IMR-90 (cell line): ENCODE measurements at regions not wholly inside any gene's neighbourhood (a gene's known extent, or its start where the extent isn't known, plus 50 kb on each side); places are given as distances from the start of the nearest gene placed in this dataset.
A peak's percentile ranks its signal among the peaks of the same experiment; 100 is the strongest.

ENCODE experiments used
- ATAC-seq: fragments of 200-7000 bp; cut with Tn5 transposase; 2 replicates; pipeline ENCODE4 v1.9.1; 2020; ENCODE audit warnings: low read depth, mild to moderate bottlenecking, moderate library complexity
- BruUV-seq: library from RNA; stranded (reverse); fragments of 400-500 nt; replicated peaks from 2 replicates; lab custom pipeline; 2021; lab: Mats Ljungman, UMichigan
- CTCF ChIA-PET: fragments of 300-600 bp; formaldehyde crosslinking; extraction: SDS; loops from one replicate; lab custom pipeline; 2021; ENCODE audit warnings: antibody characterized with exemption; lab: Yijun Ruan, JAX
- POLR2A ChIA-PET: fragments of 300-600 bp; sonication (Branson Sonifier 250); formaldehyde crosslinking; loops from one replicate; lab custom pipeline; 2022; ENCODE audit warnings: antibody characterized with exemption; ENCODE audit not compliant: unreplicated experiment; lab: Charles Lee
- DNase-seq: peaks from one replicate; pipeline ENCODE4 v3.0.0; 2013
- H2AFZ ChIP-seq: replicated peaks from 2 replicates; pipeline ENCODE3; 2013; ENCODE audit warnings: low read length, mild to moderate bottlenecking; ENCODE audit not compliant: poor library complexity
- H2AK5ac ChIP-seq: 2 replicates; pipeline ENCODE4 v1.6.1; 2013; ENCODE audit warnings: low read depth, low read length, inconsistent platforms
- H2AK9ac ChIP-seq: replicated peaks from 2 replicates; pipeline ENCODE3; 2013; ENCODE audit warnings: mild to moderate bottlenecking, low read depth, low read length, moderate library complexity; ENCODE audit not compliant: poor library complexity
- H2BK120ac ChIP-seq: 2 replicates; pipeline ENCODE4 v1.6.1; 2013; ENCODE audit warnings: low read depth, low read length, inconsistent platforms
- H2BK15ac ChIP-seq: 3 replicates; pipeline ENCODE4 v1.6.1; 2013; ENCODE audit warnings: low read depth, low read length, inconsistent platforms
- H2BK20ac ChIP-seq: 2 replicates; pipeline ENCODE4 v1.6.1; 2013; ENCODE audit warnings: low read depth, mild to moderate bottlenecking, inconsistent platforms, low read length, moderate library complexity
- H2BK5ac ChIP-seq: 2 replicates; pipeline ENCODE4 v1.6.1; 2013; ENCODE audit warnings: mild to moderate bottlenecking, low read depth, low read length, inconsistent platforms; ENCODE audit not compliant: poor library complexity, severe bottlenecking
- H3K14ac ChIP-seq: replicated peaks from 2 replicates; pipeline ENCODE4 v1.6.1; 2013; ENCODE audit warnings: low read depth, low read length, inconsistent platforms
- H3K18ac ChIP-seq: 2 replicates; pipeline ENCODE4 v1.6.1; 2013; ENCODE audit warnings: low read depth, low read length, control low read depth
- H3K23ac ChIP-seq: 2 replicates; pipeline ENCODE4 v1.6.1; 2013; ENCODE audit warnings: low read depth, low read length, inconsistent platforms
- H3K27ac ChIP-seq: 2 replicates; pipeline ENCODE4 v1.5.1; 2013; ENCODE audit warnings: mild to moderate bottlenecking, control low read depth, low read length; ENCODE audit not compliant: insufficient read depth
- H3K27me3 ChIP-seq: 2 replicates; pipeline ENCODE4 v1.6.1; 2013; ENCODE audit warnings: low read length; ENCODE audit not compliant: control insufficient read depth, insufficient read depth
- H3K36me3 ChIP-seq: 2 replicates; pipeline ENCODE4 v1.6.1; 2013; ENCODE audit warnings: low read length, mixed read lengths; ENCODE audit not compliant: control insufficient read depth, insufficient read depth
- H3K4ac ChIP-seq: 2 replicates; pipeline ENCODE4 v1.6.1; 2013; ENCODE audit warnings: low read depth, low read length, inconsistent platforms
- H3K4me1 ChIP-seq: 2 replicates; pipeline ENCODE4 v1.6.1; 2013; ENCODE audit warnings: low read length, mixed read lengths; ENCODE audit not compliant: control insufficient read depth, insufficient read depth
- H3K4me2 ChIP-seq: 2 replicates; pipeline ENCODE4 v1.6.1; 2013; ENCODE audit warnings: low read depth, mild to moderate bottlenecking, control low read depth, low read length, moderate library complexity
- H3K4me3 ChIP-seq: 2 replicates; pipeline ENCODE4 v1.5.1; 2013; ENCODE audit warnings: low read depth, mild to moderate bottlenecking, control low read depth, low read length, moderate library complexity; ENCODE audit not compliant: insufficient read depth
- H3K56ac ChIP-seq: 2 replicates; pipeline ENCODE4 v1.6.1; 2013; ENCODE audit warnings: low read length, inconsistent platforms; ENCODE audit not compliant: insufficient read depth; ENCODE audit errors: extremely low read depth
- H3K79me1 ChIP-seq, 2 experiments: 2 replicates each; pipeline ENCODE4 v1.6.1; 2013; ENCODE audit warnings: low read length in 2 of 2, inconsistent platforms in 1 of 2, low read depth in 1 of 2
- H3K9ac ChIP-seq: 2 replicates; pipeline ENCODE4 v1.6.1; 2013; ENCODE audit warnings: low read depth, low read length, control low read depth
- H3K9me1 ChIP-seq: 2 replicates; pipeline ENCODE4 v1.6.1; 2013; ENCODE audit warnings: low read length, inconsistent platforms; ENCODE audit not compliant: insufficient read depth
- H3K9me3 ChIP-seq: 2 replicates; pipeline ENCODE4 v1.6.1; 2013; ENCODE audit warnings: low read length; ENCODE audit not compliant: control insufficient read depth, insufficient read depth
- H4K20me1 ChIP-seq: 2 replicates; pipeline ENCODE4 v1.6.1; 2013; ENCODE audit warnings: low read length, inconsistent platforms; ENCODE audit not compliant: insufficient read depth
- H4K5ac ChIP-seq: 2 replicates; pipeline ENCODE4 v1.6.1; 2013; ENCODE audit warnings: mild to moderate bottlenecking, low read depth, low read length, control low read depth
- H4K8ac ChIP-seq, 2 experiments: 2 replicates each; pipeline ENCODE4 v1.6.1; 2013; ENCODE audit warnings: low read depth in 2 of 2, low read length in 2 of 2, control low read depth in 1 of 2, inconsistent platforms in 1 of 2
- H4K91ac ChIP-seq: 2 replicates; pipeline ENCODE4 v1.6.1; 2013; ENCODE audit warnings: low read depth, low read length, inconsistent platforms; ENCODE audit not compliant: insufficient read depth
- BHLHE40 ChIP-seq: fragments of 150-350 bp; IDR thresholded peaks from 2 replicates; pipeline ENCODE4 v1.6.1; 2016; ENCODE audit warnings: mild to moderate bottlenecking, low read depth, low read length
- RAD21 ChIP-seq: IDR thresholded peaks from 2 replicates; pipeline ENCODE4 v1.6.1; 2012; ENCODE audit warnings: low read length, improper control_type of control experiment
- WGBS, 2 experiments: methylation state at CpG; one replicate each; pipeline versions ENCODE4 v1.1.5 to v1.1.7; 2013; ENCODE audit warnings: missing lambda C conversion rate in 2 of 2; ENCODE audit not compliant: insufficient read length in 1 of 2; ENCODE audit errors: extremely low coverage in 2 of 2; 5-methylcytosine and 5-hydroxymethylcytosine counted together
- dilution Hi-C: fragments of 300-500 bp; cut with HindIII; formaldehyde crosslinking; loops from one replicate; pipeline ENCODE4 v1.14.3; 2018; ENCODE audit warnings: low sequenced_read_pairs; ENCODE audit not compliant: unreplicated experiment
- in situ Hi-C: fragments of 300-500 bp; cut with MboI; formaldehyde crosslinking; loops from 3 replicates; pipeline ENCODE4 v1.14.3; 2019; ENCODE audit warnings: low sequenced_read_pairs, inconsistent platforms, mixed read lengths
- intact Hi-C: fragments of 100-400 bp; cut with micrococcal nuclease; formaldehyde crosslinking; loops from 2 replicates; pipeline ENCODE4 v1.10.0; 2022

GRCh38 chr10:55500931-55501559 lies 700.0 kb upstream of the PCDH15 start:
- dilution Hi-C loops (no loop called here), in situ Hi-C loops (no loop called here), intact Hi-C loops (no loop called here)
- H3K14ac ChIP-seq, result no peak overlapping the region
- no peak overlapping the region for H2BK120ac ChIP-seq
- ChIA-PET CTCF (no interaction called here), POLR2A (no interaction called here)
- DNase-seq, result no peak
- no peak overlapping the region for H2AFZ ChIP-seq
- no peak for ATAC-seq
- no CpG with 5 or more reads among the region's 1 CpG for WGBS, 2 experiments
- no peaks in the 10 kb centered on the region for H3K36me3 ChIP-seq
- no peak overlapping the region for H2BK5ac ChIP-seq
- H3K56ac ChIP-seq, result no peak overlapping the region
- H3K23ac ChIP-seq, result no peak overlapping the region
- H4K91ac ChIP-seq, result no peak overlapping the region
- H3K79me1 ChIP-seq, result no peaks in the 10 kb centered on the region
- no peak overlapping the region for H4K5ac ChIP-seq
- H4K8ac ChIP-seq, result no peak overlapping the region
- H2BK20ac ChIP-seq, result no peak overlapping the region
- no peak overlapping the region for H3K4me2 ChIP-seq
- H3K9me1 ChIP-seq, result no peaks in the 10 kb centered on the region
- H4K20me1 ChIP-seq, result no peaks in the 10 kb centered on the region
- BruUV-seq, result no TSS peak
- peak; percentile 18; the same call in 1 of the 2 replicates for TF ChIP-seq RAD21
- TF ChIP-seq BHLHE40, result no peak
- H3K4ac ChIP-seq, result no peak overlapping the region
- H3K9me3 ChIP-seq, result peaks cover 1% of the 10 kb centered on the region
- H3K27ac ChIP-seq, result no peak overlapping the region
- no peaks in the 10 kb centered on the region for H3K27me3 ChIP-seq
- H2AK9ac ChIP-seq, result no peak overlapping the region
- no peak overlapping the region for H2AK5ac ChIP-seq
- H2BK15ac ChIP-seq, result no peak overlapping the region
- no peak overlapping the region for H3K4me3 ChIP-seq
- no peak overlapping the region for H3K18ac ChIP-seq
- H3K4me1 ChIP-seq, result no peaks in the 10 kb centered on the region
- no peak overlapping the region for H3K9ac ChIP-seq
